ENCODE measurements at regions not wholly inside any gene's neighbourhood (a gene's known extent, or its start where the extent isn't known, plus 50 kb on each side); places are given as distances from the start of the nearest gene placed in this dataset.
A peak's percentile ranks its signal among the peaks of the same experiment; 100 is the strongest.

- no peak overlapping the region for H3K4me3 ChIP-seq
- H3K36me3 ChIP-seq (ENCODE audit: low read depth, missing control alignments), result no peaks in the 10 kb centered on the region
- no peaks in the 10 kb centered on the region for H3K4me1 ChIP-seq
- H3K27ac ChIP-seq, result no peak overlapping the region
- H3K9me3 ChIP-seq, result no peaks in the 10 kb centered on the region
- WGBS, 2 donors, result 82 to 93% methylated on average over 1 of the region's 1 CpG
- TF ChIP-seq CTCF (IDR thresholded peaks at IDR 0.05) (no peak), POLR2A (IDR thresholded peaks at IDR 0.05) (no peak)
- H3K27me3 ChIP-seq, result no peaks in the 10 kb centered on the region
- intact Hi-C loops (cut with DNase I; ENCODE audit: low total_unique reads), result no loop called here
- no peak for DNase-seq
These were observed 643.7 kb downstream of the UTRN start for GRCh38 chr6:144928847-144929246.

- no peak overlapping the region for H3K27ac ChIP-seq
- no peaks in the 10 kb centered on the region for H3K4me1 ChIP-seq
- intact Hi-C loops (cut with DNase I; ENCODE audit: low total_unique reads), result no loop called here
- no peaks in the 10 kb centered on the region for H3K36me3 ChIP-seq (ENCODE audit: low read depth, missing control alignments)
- no peak for DNase-seq
- 93 to 95% methylated on average over 1 of the region's 1 CpG for WGBS, 2 donors
- H3K9me3 ChIP-seq, result no peaks in the 10 kb centered on the region
- H3K27me3 ChIP-seq, result no peaks in the 10 kb centered on the region
- no peak overlapping the region for H3K4me3 ChIP-seq
- TF ChIP-seq POLR2A (IDR thresholded peaks at IDR 0.05) (no peak), CTCF (IDR thresholded peaks at IDR 0.05) (no peak)
These were observed 644.1 kb downstream of the UTRN start for GRCh38 chr6:144929262-144929661.

- Histone ChIP-seq H3K27me3 (no peaks in the 10 kb centered on the region), H3K27ac (no peak overlapping the region), H3K4me3 (no peak overlapping the region), H3K4me1 (no peaks in the 10 kb centered on the region), H3K9me3 (no peaks in the 10 kb centered on the region), H3K36me3 (ENCODE audit: low read depth, missing control alignments) (no peaks in the 10 kb centered on the region)
- TF ChIP-seq POLR2A (IDR thresholded peaks at IDR 0.05) (no peak), CTCF (IDR thresholded peaks at IDR 0.05) (peak in 2 of 3 experiments; percentile 48 to 56)
- peak; percentile 60 for DNase-seq
- 58 to 62% methylated on average over 6 of the region's 6 CpGs for WGBS, 2 donors
- intact Hi-C loops (cut with DNase I; ENCODE audit: low total_unique reads), result no loop called here
These were observed 646.3 kb downstream of the UTRN start for GRCh38 chr6:144931172-144932035.

GRCh38 chr6:144932621-144933020, 647.5 kb downstream of the UTRN start:
- H3K27ac ChIP-seq, result no peak overlapping the region
- H3K4me3 ChIP-seq, result no peak overlapping the region
- DNase-seq, result no peak
- intact Hi-C loops (cut with DNase I; ENCODE audit: low total_unique reads), result no loop called here
- H3K9me3 ChIP-seq, result no peaks in the 10 kb centered on the region
- H3K36me3 ChIP-seq (ENCODE audit: low read depth, missing control alignments), result no peaks in the 10 kb centered on the region
- 50 to 54% methylated on average over 1 of the region's 1 CpG for WGBS, 2 donors
- no peak for TF ChIP-seq CTCF (IDR thresholded peaks at IDR 0.05)
- TF ChIP-seq POLR2A (IDR thresholded peaks at IDR 0.05), result no peak
- H3K4me1 ChIP-seq, result no peaks in the 10 kb centered on the region
- H3K27me3 ChIP-seq, result no peaks in the 10 kb centered on the region

- DNase-seq, result no peak
- Histone ChIP-seq H3K27me3 (no peaks in the 10 kb centered on the region), H3K9me3 (no peaks in the 10 kb centered on the region), H3K27ac (no peak overlapping the region), H3K4me3 (no peak overlapping the region), H3K36me3 (ENCODE audit: low read depth, missing control alignments) (no peaks in the 10 kb centered on the region), H3K4me1 (no peaks in the 10 kb centered on the region)
- no peak for TF ChIP-seq CTCF (IDR thresholded peaks at IDR 0.05)
- TF ChIP-seq POLR2A (IDR thresholded peaks at IDR 0.05), result no peak
- intact Hi-C loops (cut with DNase I; ENCODE audit: low total_unique reads), result no loop called here
These were observed 650.0 kb downstream of the UTRN start for GRCh38 chr6:144935181-144935580.
